Thymus (tissue), 11 donors: ENCODE measurements at regions not wholly inside any gene's neighbourhood (a gene's known extent, or its start where the extent isn't known, plus 50 kb on each side); places are given as distances from the start of the nearest gene placed in this dataset.
"Not testable (repeated sequence)": the region's sequence is repeated elsewhere in the genome, so short reads cannot be mapped to it uniquely, and the experiment has no call there.

Experiments
- DNase-seq, 9 donors: peaks; one replicate each; pipeline ENCODE4 v3.0.0-alpha.2; 2013; ENCODE audit warnings: low spot score in 9 of 9, low read depth in 6 of 9, missing footprints in 1 of 9
- H3K27ac ChIP-seq, 2 donors: one replicate each; pipeline ENCODE4 v1.5.1; 2013; ENCODE audit warnings: control low read depth in 1 of 2, low read depth in 1 of 2, low read length in 1 of 2, mild to moderate bottlenecking in 1 of 2, moderate library complexity in 1 of 2
- H3K27me3 ChIP-seq, 2 donors: one replicate each; pipeline ENCODE4 v1.5.1; 2013; ENCODE audit warnings: low read length in 1 of 2; ENCODE audit not compliant: control insufficient read depth in 2 of 2, insufficient read depth in 1 of 2
- H3K36me3 ChIP-seq, 2 donors: one replicate each; pipeline ENCODE4 v1.5.1; 2013; ENCODE audit warnings: low read length in 1 of 2, mild to moderate bottlenecking in 1 of 2, moderate library complexity in 1 of 2; ENCODE audit not compliant: control insufficient read depth in 2 of 2, insufficient read depth in 2 of 2
- H3K4me1 ChIP-seq, 2 donors: one replicate each; pipeline ENCODE4 v1.5.1; 2013; ENCODE audit warnings: low read length in 2 of 2; ENCODE audit not compliant: control insufficient read depth in 2 of 2, insufficient read depth in 2 of 2
- H3K4me3 ChIP-seq, 2 donors: one replicate each; pipeline ENCODE4 v1.5.1; 2013; ENCODE audit warnings: low read length in 2 of 2, control low read depth in 1 of 2, mild to moderate bottlenecking in 1 of 2
- H3K9me3 ChIP-seq, 2 donors: one replicate each; pipeline ENCODE4 v1.5.1; 2013; ENCODE audit warnings: low read length in 1 of 2, mild to moderate bottlenecking in 1 of 2; ENCODE audit not compliant: control insufficient read depth in 2 of 2, insufficient read depth in 1 of 2
- WGBS: extraction: QIAGEN DNeasy Blood & Tissue Kit; methylation state at CpG from one replicate; pipeline ENCODE4 v1.1.7; 2013; 5-methylcytosine and 5-hydroxymethylcytosine counted together
- donor health status: healthy.

DNA sequence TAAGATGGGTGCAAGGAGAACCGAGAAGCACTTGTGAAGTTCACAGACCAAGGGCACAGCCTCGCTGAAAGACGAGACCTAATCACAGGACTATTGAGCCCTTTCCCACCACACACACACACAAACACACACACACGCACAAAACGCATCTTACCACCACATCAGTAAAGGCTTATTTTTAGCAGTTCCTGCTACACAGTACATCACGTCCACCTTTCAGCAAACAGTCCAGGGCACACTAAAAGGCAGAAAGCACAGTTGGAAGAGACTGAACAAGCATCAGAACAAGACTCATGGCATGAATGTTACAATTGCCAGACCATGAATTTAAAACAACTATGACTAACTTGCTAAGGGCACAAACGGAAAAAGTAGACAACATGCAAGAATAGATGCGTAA is 83.6 kb upstream of the MAPK10 start:
- 69% methylated on average over 8 of the region's 8 CpGs for WGBS
- no peaks in the 10 kb centered on the region for H3K27me3 ChIP-seq
- H3K36me3 ChIP-seq, result no peaks in the 10 kb centered on the region
- no peak overlapping the region for H3K27ac ChIP-seq
- peaks cover 0 to 2% of the 10 kb centered on the region in 2 donors for H3K4me1 ChIP-seq
- no peak overlapping the region for H3K4me3 ChIP-seq
- DNase-seq, result no peak
- no peaks in the 10 kb centered on the region for H3K9me3 ChIP-seq

- WGBS, result 94% methylated on average over 5 of the region's 5 CpGs
- Histone ChIP-seq H3K36me3 (no peaks in the 10 kb centered on the region), H3K4me1 (no peaks in the 10 kb centered on the region), H3K9me3 (no peaks in the 10 kb centered on the region), H3K27ac (no peak overlapping the region), H3K4me3 (no peak overlapping the region), H3K27me3 (no peaks in the 10 kb centered on the region)
- DNase-seq, result no peak
Measured at GRCh38 chr4:86446996-86447395, 87.1 kb upstream of the MAPK10 start.

DNA sequence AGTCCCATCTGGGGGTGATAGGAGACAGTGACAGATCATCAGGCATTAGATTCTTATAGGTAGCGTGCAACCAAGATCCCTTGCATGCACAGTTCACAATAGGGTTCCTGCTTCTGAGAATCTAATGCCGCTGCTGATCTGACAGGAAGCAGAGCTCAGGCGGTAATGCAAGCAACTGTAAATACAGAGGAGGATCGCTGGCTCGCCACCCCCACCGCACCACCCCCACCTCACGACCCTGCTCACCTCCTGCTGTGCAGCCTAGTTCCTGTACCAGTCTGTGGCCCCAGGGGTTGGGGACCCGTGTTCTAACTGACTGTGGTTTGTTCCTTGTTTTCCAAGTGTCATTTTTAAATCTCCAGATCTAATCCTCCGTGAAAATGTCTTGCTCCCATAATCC is 89.0 kb upstream of the MAPK10 start:
- Histone ChIP-seq H3K36me3 (no peaks in the 10 kb centered on the region), H3K4me3 (no peak overlapping the region), H3K27ac (no peak overlapping the region), H3K4me1 (peaks cover 0 to 8% of the 10 kb centered on the region in 2 donors), H3K27me3 (no peaks in the 10 kb centered on the region), H3K9me3 (no peaks in the 10 kb centered on the region)
- 66% methylated on average over 9 of the region's 9 CpGs for WGBS
- peak in 2 of 9 donors; percentile 18 to 28 for DNase-seq

DNA sequence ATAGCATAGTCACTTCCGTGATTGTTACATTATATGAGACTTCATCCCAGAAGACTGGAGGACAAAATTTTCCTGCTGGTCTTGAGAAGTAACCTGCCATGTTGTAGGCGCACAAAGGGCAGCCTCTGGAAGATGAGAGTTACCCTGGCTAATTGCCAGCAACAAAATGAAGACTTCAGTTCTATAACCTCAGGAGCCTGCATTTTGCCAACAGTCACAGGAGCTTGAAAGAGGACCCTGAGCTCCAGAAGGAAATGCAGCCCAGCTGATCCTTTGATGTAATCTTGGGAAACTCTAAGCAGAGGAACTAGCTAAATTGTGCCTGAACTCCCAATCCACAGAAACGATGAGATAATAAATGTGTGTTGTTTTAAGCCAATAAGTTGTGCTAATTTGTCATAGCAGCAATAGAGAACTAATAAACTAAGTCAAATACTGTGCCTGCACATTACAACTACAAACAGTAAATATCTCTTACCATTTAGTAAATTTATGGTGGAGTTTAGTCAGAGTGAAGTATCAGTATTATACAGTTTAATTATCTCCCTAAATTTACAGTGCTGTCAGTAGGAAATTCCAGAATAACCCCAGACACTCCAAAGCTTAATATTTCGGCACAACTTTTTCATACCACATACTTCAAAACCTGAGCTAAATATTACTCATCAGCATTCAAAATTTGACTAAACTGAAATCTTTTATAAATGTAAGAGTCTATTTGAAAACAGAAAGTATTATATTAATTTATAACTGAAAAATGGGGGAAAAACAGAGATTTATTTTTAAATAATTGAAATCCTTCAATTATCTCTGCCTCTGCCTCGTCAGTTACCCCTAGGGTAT is 90.1 kb upstream of the MAPK10 start:
- no peaks in the 10 kb centered on the region for H3K9me3 ChIP-seq
- H3K36me3 ChIP-seq, result no peaks in the 10 kb centered on the region
- no peak for DNase-seq
- no peak overlapping the region for H3K4me3 ChIP-seq
- H3K27ac ChIP-seq, result no peak overlapping the region
- H3K4me1 ChIP-seq, result peaks cover 0 to 10% of the 10 kb centered on the region in 2 donors
- H3K27me3 ChIP-seq, result no peaks in the 10 kb centered on the region
- 86% methylated on average over 5 of the region's 5 CpGs for WGBS

- Histone ChIP-seq H3K4me3 (no peak overlapping the region), H3K4me1 (peaks cover 0 to 10% of the 10 kb centered on the region in 2 donors), H3K27ac (no peak overlapping the region), H3K9me3 (no peaks in the 10 kb centered on the region), H3K36me3 (no peaks in the 10 kb centered on the region), H3K27me3 (no peaks in the 10 kb centered on the region)
- no peak for DNase-seq
- WGBS, result 96% methylated on average over 3 of the region's 3 CpGs
Measured at GRCh38 chr4:86450861-86451260, 91.0 kb upstream of the MAPK10 start.

DNA sequence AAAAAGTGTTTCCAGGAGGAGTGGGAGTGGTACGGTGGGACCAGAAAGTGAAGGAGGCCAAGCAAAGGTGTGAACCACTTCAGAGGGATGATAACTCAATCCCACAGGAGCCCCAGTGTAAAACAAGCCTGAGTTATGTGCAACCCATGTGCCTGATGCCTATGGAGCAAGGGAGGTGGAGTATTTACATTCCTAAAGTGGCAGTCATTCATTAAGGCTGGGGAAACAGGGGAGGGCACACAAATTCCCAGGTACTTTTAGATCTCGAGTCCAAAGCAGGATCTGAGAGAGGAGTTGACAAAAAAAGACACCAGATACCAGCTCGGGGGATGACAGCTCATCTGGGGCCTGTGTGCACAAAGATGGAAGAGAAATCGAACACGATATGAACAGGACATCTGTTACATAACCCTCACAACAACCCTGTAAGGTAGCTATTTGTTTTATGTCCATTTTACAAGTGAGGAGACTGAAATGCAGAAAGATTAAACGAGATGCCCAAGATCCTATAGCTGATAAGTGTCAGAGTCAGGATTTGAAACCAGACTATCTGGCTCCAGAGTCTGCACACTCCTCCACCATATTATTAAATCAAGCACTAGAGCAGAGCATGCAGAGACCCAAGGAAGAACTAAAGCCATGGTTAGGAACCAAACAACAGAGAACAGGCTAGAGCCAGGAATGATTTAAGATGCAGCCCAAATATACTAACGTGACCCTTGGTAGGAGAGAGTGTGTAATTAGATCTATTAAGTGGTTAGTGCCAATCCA is 91.9 kb upstream of the MAPK10 start:
- Histone ChIP-seq H3K4me1 (peaks cover 0 to 10% of the 10 kb centered on the region in 2 donors), H3K27ac (no peak overlapping the region), H3K4me3 (no peak overlapping the region), H3K9me3 (no peaks in the 10 kb centered on the region), H3K27me3 (no peaks in the 10 kb centered on the region), H3K36me3 (no peaks in the 10 kb centered on the region)
- no peak for DNase-seq
- 92% methylated on average over 7 of the region's 7 CpGs for WGBS

DNA sequence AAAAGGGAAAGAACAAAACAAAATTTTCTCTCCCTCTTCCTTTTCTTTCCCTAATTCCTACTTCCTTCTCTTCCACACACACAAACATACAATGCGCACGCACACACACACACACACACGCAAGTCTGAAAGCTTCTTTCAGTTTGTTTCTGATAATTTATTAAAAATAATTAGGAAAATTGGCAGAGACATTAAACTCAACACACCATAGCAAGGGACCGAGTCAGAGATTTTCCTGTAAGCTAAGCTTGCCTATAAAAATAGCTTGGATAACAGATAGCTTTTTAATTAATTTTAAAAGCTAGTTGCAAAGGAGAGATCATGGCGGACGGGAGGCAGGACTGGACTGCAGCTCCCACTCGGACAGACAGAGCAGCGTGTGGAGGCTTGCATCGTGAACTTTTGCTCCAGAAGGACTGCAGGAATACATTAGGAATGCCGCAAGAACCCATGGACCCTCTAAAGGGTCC is 92.6 kb upstream of the MAPK10 start:
- no peaks in the 10 kb centered on the region for H3K36me3 ChIP-seq
- no peak for DNase-seq
- peak overlapping the region; percentile 33 to 43 for H3K27ac ChIP-seq
- H3K4me1 ChIP-seq, result peaks cover 0 to 10% of the 10 kb centered on the region in 2 donors
- WGBS, result 93% methylated on average over 10 of the region's 10 CpGs
- H3K9me3 ChIP-seq, result no peaks in the 10 kb centered on the region
- no peak overlapping the region for H3K4me3 ChIP-seq
- H3K27me3 ChIP-seq, result no peaks in the 10 kb centered on the region

DNA sequence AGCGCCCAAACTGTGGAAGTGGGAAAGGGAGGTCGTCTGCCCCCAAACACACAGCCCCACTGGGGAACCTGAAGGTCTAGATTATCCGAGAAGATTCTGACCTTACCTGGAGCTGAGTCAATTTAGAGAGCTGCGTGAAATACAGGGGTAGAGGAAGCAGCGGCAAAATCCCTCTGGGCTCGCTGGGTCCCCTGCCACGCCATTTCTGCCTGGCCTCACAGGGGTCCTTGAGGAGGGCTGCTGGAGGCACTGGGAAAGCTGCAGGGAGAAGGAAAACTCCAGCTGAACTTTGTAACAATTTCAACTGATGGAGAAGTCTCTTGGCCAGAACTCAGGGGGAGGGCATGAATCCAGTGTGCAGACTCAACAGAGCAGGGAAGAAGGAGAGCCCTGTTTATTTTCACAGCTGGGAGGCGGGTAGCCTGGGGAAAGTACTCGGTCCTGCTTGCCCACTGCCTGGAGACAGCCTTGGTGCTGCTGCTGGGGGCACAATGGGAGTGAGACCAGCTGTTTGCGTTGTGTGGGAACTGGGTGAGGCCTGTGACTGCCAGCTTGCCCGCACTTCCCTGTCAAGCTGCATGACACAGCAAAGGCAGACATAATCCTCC is 93.2 kb upstream of the MAPK10 start:
- 80% methylated on average over 11 of the region's 11 CpGs for WGBS
- Histone ChIP-seq H3K9me3 (no peaks in the 10 kb centered on the region), H3K4me1 (peaks cover 0 to 10% of the 10 kb centered on the region in 2 donors), H3K36me3 (no peaks in the 10 kb centered on the region), H3K4me3 (no peak overlapping the region), H3K27me3 (no peaks in the 10 kb centered on the region), H3K27ac (peak overlapping the region; percentile 33 to 43)
- DNase-seq, result no peak

GRCh38 chr4:86453611-86454072 is 93.8 kb upstream of the MAPK10 start:
- not testable (repeated sequence) for H3K27me3 ChIP-seq, H3K36me3 ChIP-seq, H3K4me1 ChIP-seq, H3K4me3 ChIP-seq, H3K27ac ChIP-seq, DNase-seq, H3K9me3 ChIP-seq
- 31% methylated on average over 2 of the region's 2 CpGs for WGBS
